ENCODE measurements at regions not wholly inside any gene's neighbourhood (a gene's known extent, or its start where the extent isn't known, plus 50 kb on each side); places are given as distances from the start of the nearest gene placed in this dataset.

- no peak for DNase-seq
Observed at GRCh38 chr16:85396879-85397871, 215.9 kb upstream of the GSE1 start.

GRCh38 chr16:85398050-85398451 is 215.1 kb upstream of the GSE1 start:
- no peak for DNase-seq

- no peak for DNase-seq
Observed at GRCh38 chr16:85398688-85399582, 214.2 kb upstream of the GSE1 start.

GRCh38 chr16:85399583-85400284 is 213.4 kb upstream of the GSE1 start:
- DNase-seq: no peak

- DNase-seq: no peak
Observed at GRCh38 chr16:85400305-85401205, 212.6 kb upstream of the GSE1 start.

- no peak for DNase-seq
Observed at GRCh38 chr16:85401370-85401916, 211.7 kb upstream of the GSE1 start.

GRCh38 chr16:85401917-85402766 is 211.0 kb upstream of the GSE1 start:
- no peak for DNase-seq

- DNase-seq: no peak
Observed at GRCh38 chr16:85402910-85403692, 210.0 kb upstream of the GSE1 start.

- no peak for DNase-seq
Observed at GRCh38 chr16:85403693-85404092, 209.4 kb upstream of the GSE1 start.

GRCh38 chr16:85412911-85413520 is 200.1 kb upstream of the GSE1 start:
- DNase-seq: no peak

GRCh38 chr16:85413691-85414663 is 199.1 kb upstream of the GSE1 start:
- DNase-seq: no peak

GRCh38 chr16:85415196-85416090 is 197.7 kb upstream of the GSE1 start:
- DNase-seq: no peak

- no peak for DNase-seq
Observed at GRCh38 chr16:85416228-85417109, 196.7 kb upstream of the GSE1 start.

- no peak for DNase-seq
Observed at GRCh38 chr16:85417156-85417860, 195.8 kb upstream of the GSE1 start.

- DNase-seq: no peak
Observed at GRCh38 chr16:85418978-85419491, 194.1 kb upstream of the GSE1 start.

All from NCI-H1092 (cell line).